ENCODE measurements at regions not wholly inside any gene's neighbourhood (a gene's known extent, or its start where the extent isn't known, plus 50 kb on each side); places are given as distances from the start of the nearest gene placed in this dataset.

DNA sequence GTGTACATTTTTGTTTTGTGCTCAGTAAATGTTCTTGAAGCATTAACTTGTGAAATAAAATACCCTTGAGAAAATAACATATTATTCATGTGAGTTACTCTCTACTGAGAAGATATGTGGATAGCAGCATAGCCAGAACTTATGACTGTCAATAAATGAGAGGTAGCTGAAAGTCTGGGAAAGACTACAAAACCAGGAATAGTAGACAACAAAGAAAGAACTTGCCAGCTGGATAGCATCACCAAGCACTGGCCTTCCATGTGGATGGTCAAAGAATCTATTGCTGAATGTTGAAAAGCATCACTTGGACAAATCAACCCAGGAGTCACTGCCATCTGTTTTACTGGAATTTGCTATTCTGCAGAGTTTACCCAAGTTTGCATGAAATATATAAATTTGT lies 650.0 kb upstream of the HTR2C start:
- TF ChIP-seq MXI1 (conservative IDR thresholded peaks at IDR 0.05; ENCODE audit: poor library complexity, severe bottlenecking) (no peak), SMC3 (conservative IDR thresholded peaks at IDR 0.05; ENCODE audit: poor library complexity) (no peak), EP300 (conservative IDR thresholded peaks at IDR 0.05; ENCODE audit: poor library complexity, severe bottlenecking) (no peak), TAF1 (IDR thresholded peaks at IDR 0.05; ENCODE audit: low read depth) (no peak), EZH2 (IDR thresholded peaks at IDR 0.05; ENCODE audit: borderline replicate concordance, insufficient read depth, low read length, poor library complexity, severe bottlenecking) (no peak), CTCF (IDR thresholded peaks at IDR 0.05; ENCODE audit: poor library complexity, severe bottlenecking) (no peak), REST (IDR thresholded peaks at IDR 0.05; ENCODE audit: borderline replicate concordance) (no peak), RAD21 (conservative IDR thresholded peaks at IDR 0.05) (no peak), POLR2AphosphoS5 (IDR thresholded peaks at IDR 0.05) (no peak)
- no peaks in the 10 kb centered on the region for H3K9me3 ChIP-seq (ENCODE audit: low read length)
- H4K20me1 ChIP-seq (ENCODE audit: insufficient read depth), result no peaks in the 10 kb centered on the region
- no peak overlapping the region for H2AFZ ChIP-seq (ENCODE audit: low read depth, low read length)
- H3K4me2 ChIP-seq (ENCODE audit: low read length), result no peak overlapping the region
- no peak overlapping the region for H3K4me3 ChIP-seq (ENCODE audit: low read length)
- no peaks in the 10 kb centered on the region for H3K79me2 ChIP-seq (replicated peaks; ENCODE audit: insufficient read depth, low read length)
- no peaks in the 10 kb centered on the region for H3K27me3 ChIP-seq (ENCODE audit: insufficient read depth, low read depth, low read length)
- no peaks in the 10 kb centered on the region for H3K36me3 ChIP-seq (ENCODE audit: insufficient read depth, low read length)
- H3K9ac ChIP-seq (ENCODE audit: low read length), result no peak overlapping the region
- no peaks in the 10 kb centered on the region for H3F3A ChIP-seq (ENCODE audit: insufficient read depth, low read length, poor library complexity, severe bottlenecking)
- no peak overlapping the region for H3K27ac ChIP-seq (ENCODE audit: low read length)
- H3K9me2 ChIP-seq (ENCODE audit: insufficient read depth, low read length), result no peaks in the 10 kb centered on the region

GRCh38 chrX:113929004-113929403 lies 654.9 kb upstream of the HTR2C start:
- H3K4me2 ChIP-seq (ENCODE audit: low read length), result no peak overlapping the region
- H3K9me2 ChIP-seq (ENCODE audit: insufficient read depth, low read length), result no peaks in the 10 kb centered on the region
- H3K79me2 ChIP-seq (replicated peaks; ENCODE audit: insufficient read depth, low read length), result no peaks in the 10 kb centered on the region
- no peaks in the 10 kb centered on the region for H3K9me3 ChIP-seq (ENCODE audit: low read length)
- no peaks in the 10 kb centered on the region for H3F3A ChIP-seq (ENCODE audit: insufficient read depth, low read length, poor library complexity, severe bottlenecking)
- no peak overlapping the region for H2AFZ ChIP-seq (ENCODE audit: low read depth, low read length)
- H3K27me3 ChIP-seq (ENCODE audit: insufficient read depth, low read depth, low read length), result no peaks in the 10 kb centered on the region
- no peak overlapping the region for H3K9ac ChIP-seq (ENCODE audit: low read length)
- H4K20me1 ChIP-seq (ENCODE audit: insufficient read depth), result no peaks in the 10 kb centered on the region
- TF ChIP-seq RAD21 (conservative IDR thresholded peaks at IDR 0.05), result peak; percentile 42
- TF ChIP-seq REST (IDR thresholded peaks at IDR 0.05; ENCODE audit: borderline replicate concordance), result no peak
- TF ChIP-seq MXI1 (conservative IDR thresholded peaks at IDR 0.05; ENCODE audit: poor library complexity, severe bottlenecking), result no peak
- no peak for TF ChIP-seq EP300 (conservative IDR thresholded peaks at IDR 0.05; ENCODE audit: poor library complexity, severe bottlenecking)
- peak; percentile 26 for TF ChIP-seq CTCF (IDR thresholded peaks at IDR 0.05; ENCODE audit: poor library complexity, severe bottlenecking)
- TF ChIP-seq TAF1 (IDR thresholded peaks at IDR 0.05; ENCODE audit: low read depth), result no peak
- TF ChIP-seq POLR2AphosphoS5 (IDR thresholded peaks at IDR 0.05), result no peak
- no peak for TF ChIP-seq EZH2 (IDR thresholded peaks at IDR 0.05; ENCODE audit: borderline replicate concordance, insufficient read depth, low read length, poor library complexity, severe bottlenecking)
- TF ChIP-seq SMC3 (conservative IDR thresholded peaks at IDR 0.05; ENCODE audit: poor library complexity), result peak; percentile 35
- H3K36me3 ChIP-seq (ENCODE audit: insufficient read depth, low read length), result no peaks in the 10 kb centered on the region
- H3K27ac ChIP-seq (ENCODE audit: low read length), result no peak overlapping the region
- H3K4me3 ChIP-seq (ENCODE audit: low read length), result no peak overlapping the region
